Neural cell (in vitro differentiated cells): ENCODE measurements at regions not wholly inside any gene's neighbourhood (a gene's known extent, or its start where the extent isn't known, plus 50 kb on each side); places are given as distances from the start of the nearest gene placed in this dataset.
"Not testable (repeated sequence)": the region's sequence is repeated elsewhere in the genome, so short reads cannot be mapped to it uniquely, and the experiment has no call there.

Experiments used
- EP300 ChIP-seq: fragments of 450-650 bp; conservative IDR thresholded peaks from 2 replicates; pipeline ENCODE4 v1.6.1; 2014; ENCODE audit warnings: antibody characterized with exemption, mild to moderate bottlenecking, moderate library complexity; ENCODE audit not compliant: poor library complexity, severe bottlenecking
- EZH2 ChIP-seq: fragments of 200-600, 300-800 bp; shearing (Covaris generic), sonication (generic); IDR thresholded peaks from 2 replicates; pipeline ENCODE4 v1.6.1; 2014; ENCODE audit warnings: antibody characterized with exemption, low read length, borderline replicate concordance, mild to moderate bottlenecking; ENCODE audit not compliant: insufficient read depth, poor library complexity, severe bottlenecking
- POLR2AphosphoS5 ChIP-seq: IDR thresholded peaks from 2 replicates; pipeline ENCODE4 v1.6.1; 2012
- RAD21 ChIP-seq: fragments of 450-650 bp; conservative IDR thresholded peaks from 2 replicates; pipeline ENCODE4 v1.6.1; 2014; ENCODE audit warnings: antibody characterized with exemption, mild to moderate bottlenecking, moderate library complexity
- TF ChIP-seq, protein P1 (sequence below): fragments of 450-650 bp; IDR thresholded peaks from 2 replicates; pipeline ENCODE4 v1.5.1; 2014; ENCODE audit warnings: antibody characterized with exemption, mild to moderate bottlenecking, moderate library complexity; ENCODE audit not compliant: poor library complexity, severe bottlenecking
- TF ChIP-seq, protein P2 (sequence below): IDR thresholded peaks from 2 replicates; pipeline ENCODE4 v1.6.1; 2012; ENCODE audit warnings: borderline replicate concordance

DNA sequence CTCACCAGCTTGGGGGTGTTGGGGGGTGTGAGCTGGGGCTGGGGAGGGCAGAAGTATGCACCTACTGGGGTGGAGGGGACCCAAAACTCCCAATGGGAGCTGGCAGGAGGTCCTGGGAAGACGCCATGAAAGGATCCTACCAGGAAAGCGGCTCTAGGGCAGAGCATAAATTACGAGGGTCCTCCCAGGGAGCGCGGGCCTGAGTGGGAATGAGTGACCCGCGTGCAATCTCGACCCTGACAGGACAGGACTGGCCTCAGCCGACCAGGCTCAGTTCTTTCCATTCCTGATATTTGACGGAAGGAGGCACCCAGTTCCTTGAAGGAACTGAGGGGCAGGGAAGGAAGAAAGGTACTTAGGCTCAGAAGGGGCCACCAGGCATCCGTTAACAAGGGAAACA, 1452.8 kb upstream of the TPTE start:
- TF ChIP-seq, protein P1, sequence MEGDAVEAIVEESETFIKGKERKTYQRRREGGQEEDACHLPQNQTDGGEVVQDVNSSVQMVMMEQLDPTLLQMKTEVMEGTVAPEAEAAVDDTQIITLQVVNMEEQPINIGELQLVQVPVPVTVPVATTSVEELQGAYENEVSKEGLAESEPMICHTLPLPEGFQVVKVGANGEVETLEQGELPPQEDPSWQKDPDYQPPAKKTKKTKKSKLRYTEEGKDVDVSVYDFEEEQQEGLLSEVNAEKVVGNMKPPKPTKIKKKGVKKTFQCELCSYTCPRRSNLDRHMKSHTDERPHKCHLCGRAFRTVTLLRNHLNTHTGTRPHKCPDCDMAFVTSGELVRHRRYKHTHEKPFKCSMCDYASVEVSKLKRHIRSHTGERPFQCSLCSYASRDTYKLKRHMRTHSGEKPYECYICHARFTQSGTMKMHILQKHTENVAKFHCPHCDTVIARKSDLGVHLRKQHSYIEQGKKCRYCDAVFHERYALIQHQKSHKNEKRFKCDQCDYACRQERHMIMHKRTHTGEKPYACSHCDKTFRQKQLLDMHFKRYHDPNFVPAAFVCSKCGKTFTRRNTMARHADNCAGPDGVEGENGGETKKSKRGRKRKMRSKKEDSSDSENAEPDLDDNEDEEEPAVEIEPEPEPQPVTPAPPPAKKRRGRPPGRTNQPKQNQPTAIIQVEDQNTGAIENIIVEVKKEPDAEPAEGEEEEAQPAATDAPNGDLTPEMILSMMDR = not testable (repeated sequence)
- not testable (repeated sequence) for TF ChIP-seq EP300, POLR2AphosphoS5, EZH2, RAD21
- TF ChIP-seq, protein P2, sequence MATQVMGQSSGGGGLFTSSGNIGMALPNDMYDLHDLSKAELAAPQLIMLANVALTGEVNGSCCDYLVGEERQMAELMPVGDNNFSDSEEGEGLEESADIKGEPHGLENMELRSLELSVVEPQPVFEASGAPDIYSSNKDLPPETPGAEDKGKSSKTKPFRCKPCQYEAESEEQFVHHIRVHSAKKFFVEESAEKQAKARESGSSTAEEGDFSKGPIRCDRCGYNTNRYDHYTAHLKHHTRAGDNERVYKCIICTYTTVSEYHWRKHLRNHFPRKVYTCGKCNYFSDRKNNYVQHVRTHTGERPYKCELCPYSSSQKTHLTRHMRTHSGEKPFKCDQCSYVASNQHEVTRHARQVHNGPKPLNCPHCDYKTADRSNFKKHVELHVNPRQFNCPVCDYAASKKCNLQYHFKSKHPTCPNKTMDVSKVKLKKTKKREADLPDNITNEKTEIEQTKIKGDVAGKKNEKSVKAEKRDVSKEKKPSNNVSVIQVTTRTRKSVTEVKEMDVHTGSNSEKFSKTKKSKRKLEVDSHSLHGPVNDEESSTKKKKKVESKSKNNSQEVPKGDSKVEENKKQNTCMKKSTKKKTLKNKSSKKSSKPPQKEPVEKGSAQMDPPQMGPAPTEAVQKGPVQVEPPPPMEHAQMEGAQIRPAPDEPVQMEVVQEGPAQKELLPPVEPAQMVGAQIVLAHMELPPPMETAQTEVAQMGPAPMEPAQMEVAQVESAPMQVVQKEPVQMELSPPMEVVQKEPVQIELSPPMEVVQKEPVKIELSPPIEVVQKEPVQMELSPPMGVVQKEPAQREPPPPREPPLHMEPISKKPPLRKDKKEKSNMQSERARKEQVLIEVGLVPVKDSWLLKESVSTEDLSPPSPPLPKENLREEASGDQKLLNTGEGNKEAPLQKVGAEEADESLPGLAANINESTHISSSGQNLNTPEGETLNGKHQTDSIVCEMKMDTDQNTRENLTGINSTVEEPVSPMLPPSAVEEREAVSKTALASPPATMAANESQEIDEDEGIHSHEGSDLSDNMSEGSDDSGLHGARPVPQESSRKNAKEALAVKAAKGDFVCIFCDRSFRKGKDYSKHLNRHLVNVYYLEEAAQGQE = not testable (repeated sequence)
